GM18498 (cell line): ENCODE measurements at regions not wholly inside any gene's neighbourhood (a gene's known extent, or its start where the extent isn't known, plus 50 kb on each side); places are given as distances from the start of the nearest gene placed in this dataset.
"Not testable (repeated sequence)": the region's sequence is repeated elsewhere in the genome, so short reads cannot be mapped to it uniquely, and the experiment has no call there.

ENCODE experiments used
- ATAC-seq: cut with Tn5 transposase; IDR thresholded peaks from one replicate; pipeline ENCODE4 v1.9.1; 2021; ENCODE audit warnings: mild to moderate bottlenecking, moderate library complexity; ENCODE audit not compliant: unreplicated experiment

DNA sequence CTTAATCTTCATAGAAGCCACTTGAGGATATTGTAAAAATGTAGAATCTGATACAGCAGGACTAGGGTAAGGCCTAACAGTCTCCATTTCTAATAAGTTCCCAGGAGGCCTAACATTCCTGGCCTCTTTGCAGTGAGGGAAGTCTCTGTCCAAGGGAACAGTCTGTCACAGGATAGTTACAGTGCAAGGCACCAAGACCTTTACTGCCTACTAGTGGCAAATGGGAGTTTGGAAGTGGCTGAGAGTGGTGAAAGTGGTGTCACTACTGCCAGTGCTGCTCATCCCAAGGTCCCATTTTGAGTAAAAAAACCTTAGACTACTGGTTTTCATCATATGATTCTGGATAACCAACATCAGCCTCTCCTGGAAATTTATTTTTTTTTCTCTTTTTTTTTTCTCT, 619.5 kb upstream of the SEMA3D start:
- ATAC-seq, result no peak

DNA sequence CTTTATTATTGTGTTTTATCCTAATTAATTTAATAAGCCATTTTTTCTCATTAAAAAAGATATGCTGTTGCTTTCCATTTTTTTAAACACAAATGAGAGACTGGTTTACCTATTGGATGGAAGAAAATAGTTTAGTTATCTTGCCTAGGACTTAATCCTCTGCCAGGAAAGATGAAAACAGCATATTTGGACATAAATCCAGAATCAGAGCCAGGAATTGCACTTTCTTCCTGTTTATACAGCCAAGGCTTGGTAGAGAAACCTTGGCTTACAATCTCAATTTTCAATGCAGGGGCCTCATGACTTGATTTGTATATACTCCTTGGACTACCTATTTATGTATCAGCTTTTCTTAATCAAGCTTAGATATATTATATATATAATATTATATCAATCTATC, 618.8 kb upstream of the SEMA3D start:
- ATAC-seq, result no peak

DNA sequence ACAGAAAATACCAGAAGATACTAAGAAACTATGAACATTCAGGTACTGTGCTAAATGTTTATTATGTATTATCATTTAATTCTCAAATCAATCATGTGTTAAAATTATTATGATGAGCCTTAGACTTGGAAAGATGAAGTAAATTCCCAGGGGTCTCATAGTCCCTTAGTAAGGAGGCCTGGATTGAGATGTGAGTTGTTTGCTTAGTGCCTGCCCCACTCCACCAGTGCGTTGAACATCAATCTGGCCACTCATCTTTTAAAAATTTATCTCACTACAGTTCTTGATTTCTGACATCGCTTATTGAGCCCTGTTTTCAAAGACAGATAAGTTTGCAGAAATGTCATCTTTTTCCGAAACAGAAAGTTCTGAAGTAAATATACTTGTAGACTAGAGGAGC, 618.4 kb upstream of the SEMA3D start:
- ATAC-seq, result no peak

DNA sequence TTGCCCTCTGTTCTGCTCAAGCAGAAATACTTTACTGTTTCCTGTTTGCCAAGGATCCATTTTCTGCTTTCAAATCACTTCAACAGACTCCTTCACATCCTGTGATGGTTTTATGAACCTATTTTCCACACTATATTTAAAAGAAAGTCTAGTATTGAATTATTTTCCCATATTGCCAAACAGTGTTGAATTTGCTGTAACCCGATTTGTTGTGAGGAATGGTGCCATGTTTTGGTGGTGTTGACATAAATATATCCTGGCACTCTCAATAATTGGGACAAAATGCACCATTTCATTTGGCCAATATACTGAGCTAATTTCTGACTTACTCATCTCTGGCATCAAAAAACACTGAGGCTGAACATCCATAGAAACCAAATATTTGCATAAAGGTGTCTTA, 615.4 kb upstream of the SEMA3D start:
- no peak for ATAC-seq

DNA sequence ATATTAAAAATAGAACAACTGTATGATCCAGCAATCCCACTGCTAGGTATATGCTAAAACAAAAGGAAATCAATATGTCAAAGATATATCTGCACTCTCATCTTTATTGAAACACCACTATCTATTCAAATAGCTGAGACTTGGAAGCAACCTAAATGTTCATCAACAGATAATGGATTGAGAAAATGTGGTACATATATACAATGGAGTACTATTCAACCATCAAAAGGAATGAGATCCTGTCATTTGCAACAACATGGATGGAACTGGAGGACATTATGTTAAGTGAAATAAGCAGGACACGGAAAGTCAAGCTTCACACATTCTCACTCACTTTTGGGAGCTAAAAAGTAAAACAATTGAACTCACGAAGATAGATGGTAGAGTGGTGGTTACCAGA, 610.1 kb upstream of the SEMA3D start:
- no peak for ATAC-seq

DNA sequence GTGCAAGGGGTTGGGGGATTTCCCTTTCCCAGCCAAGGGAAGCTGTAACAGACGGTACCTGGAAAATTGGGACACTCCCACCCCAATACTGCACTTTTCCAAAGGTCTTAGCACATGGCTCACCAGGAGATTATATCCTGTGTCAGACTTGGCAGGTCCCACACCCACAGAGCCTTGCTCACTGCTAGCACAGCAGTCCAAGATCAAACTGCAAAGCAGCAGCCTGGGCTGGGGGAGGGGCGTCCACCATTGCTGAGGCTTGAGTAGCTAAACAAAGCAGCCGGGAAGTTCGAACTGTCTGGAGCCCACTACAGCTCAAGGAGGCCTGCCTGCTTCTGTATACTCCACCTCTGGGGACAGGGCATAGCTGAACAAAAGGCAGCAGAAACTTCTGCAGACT, 604.2 kb upstream of the SEMA3D start:
- ATAC-seq, result not testable (repeated sequence)

DNA sequence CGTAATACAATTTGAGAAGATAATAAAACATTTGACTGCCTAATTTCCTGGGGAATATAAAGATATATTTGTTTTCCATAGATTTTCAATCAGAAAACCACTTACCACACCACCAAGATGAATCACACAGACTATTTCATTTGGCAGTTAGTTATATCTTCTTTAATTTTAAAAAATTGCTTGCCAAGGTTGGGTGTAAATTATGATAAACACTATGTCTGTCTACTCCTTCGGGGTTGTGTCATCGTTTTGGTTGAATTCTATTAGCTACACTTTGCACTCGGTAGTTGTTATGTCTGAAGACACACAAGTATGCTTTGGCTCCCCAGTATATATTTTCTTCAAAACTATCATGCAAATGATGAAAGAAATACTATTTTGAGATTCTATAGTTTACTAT, 594.8 kb upstream of the SEMA3D start:
- ATAC-seq, result no peak

DNA sequence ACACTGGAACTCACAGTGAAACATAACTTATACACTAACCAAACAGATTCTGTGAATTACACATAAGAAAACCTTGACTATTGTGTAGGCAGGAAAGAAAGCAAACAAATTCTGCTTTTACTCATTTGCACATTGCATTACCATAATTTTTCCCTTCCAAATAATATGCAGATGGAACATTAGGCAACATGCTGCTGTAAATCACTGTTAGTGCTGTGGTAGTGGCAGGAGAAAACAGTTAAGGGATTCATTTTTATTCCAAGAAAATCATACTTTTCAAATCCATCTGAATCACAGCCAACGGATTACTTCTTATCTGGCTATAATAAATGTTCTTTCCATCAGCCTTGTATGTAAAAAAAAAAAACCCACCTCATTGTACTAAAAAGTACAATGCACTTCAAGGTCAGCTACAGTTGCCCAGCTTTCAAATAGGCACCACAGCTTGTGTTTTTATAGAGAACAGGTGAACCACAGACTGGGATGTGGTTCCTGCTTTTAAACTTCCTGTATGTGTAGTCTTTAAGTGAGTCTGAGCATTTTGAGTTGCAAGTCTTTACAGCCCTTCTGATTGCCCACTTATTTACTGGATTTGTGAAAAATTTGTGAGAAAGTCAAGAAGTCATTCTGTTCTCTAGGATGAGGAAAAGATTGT, 590.0 kb upstream of the SEMA3D start:
- no peak for ATAC-seq

DNA sequence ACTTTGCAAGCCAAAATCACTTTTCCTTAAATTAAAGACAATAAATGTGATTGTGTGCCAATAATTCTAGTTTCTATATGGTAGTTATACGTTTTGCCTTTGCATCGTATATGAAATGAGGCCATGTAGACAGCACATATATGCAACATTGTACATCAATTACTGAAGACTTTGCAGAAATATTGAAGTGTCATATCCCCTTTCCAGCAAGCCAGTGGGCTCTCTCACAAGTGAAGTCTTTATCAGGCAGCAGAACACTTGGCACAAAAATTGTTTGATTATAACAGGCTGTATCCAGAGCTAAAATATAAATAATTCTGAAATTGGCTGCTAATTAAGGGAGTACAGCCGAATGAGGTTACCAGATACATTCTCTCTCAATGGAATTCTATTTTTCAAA, 588.6 kb upstream of the SEMA3D start:
- ATAC-seq, result no peak

DNA sequence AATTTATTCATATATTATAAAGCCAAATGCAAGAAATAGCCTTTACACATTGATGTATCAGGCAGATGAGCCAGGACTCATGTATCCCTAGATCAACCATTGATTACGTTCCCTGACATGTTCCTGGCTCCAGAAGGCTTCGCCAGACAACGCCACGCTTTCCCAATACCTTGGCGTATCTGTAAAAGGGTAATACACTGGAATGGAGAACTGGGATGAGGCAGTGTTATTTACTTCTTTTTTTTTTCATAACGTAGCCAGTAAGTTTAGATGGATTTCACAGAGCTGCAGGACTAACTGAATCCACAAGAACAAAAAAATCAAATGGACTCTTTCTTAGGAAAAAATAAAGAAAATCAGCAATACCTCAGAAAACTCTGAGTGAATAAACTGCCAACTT, 588.1 kb upstream of the SEMA3D start:
- no peak for ATAC-seq

DNA sequence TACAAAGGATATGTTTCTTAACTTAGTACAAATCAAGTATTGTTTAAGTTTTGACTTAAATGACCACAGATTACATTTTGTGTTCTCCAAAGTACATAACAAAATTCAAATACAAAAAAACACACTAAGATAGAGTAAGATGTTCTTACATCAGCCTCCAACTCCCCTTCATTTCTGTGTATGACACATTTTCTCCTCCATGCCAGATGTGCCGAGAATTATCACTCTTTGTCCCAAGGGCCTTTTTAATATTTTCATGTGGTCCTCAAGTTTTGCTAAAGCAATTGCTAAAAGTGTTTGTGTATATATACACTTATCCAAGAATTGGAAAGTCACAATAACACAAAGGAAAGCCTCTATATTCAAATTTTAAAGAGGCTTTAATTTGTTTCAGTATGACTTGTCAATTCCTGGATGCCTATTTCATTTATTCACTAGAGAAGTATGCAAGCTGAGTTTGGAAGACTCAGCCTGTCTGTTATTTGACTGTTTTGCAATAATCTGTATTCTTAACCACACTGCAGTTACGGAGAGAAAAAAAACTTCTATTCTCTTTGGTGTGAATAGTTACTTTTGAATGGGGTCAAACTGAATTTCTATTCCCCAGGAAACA, 586.4 kb upstream of the SEMA3D start:
- no peak for ATAC-seq

DNA sequence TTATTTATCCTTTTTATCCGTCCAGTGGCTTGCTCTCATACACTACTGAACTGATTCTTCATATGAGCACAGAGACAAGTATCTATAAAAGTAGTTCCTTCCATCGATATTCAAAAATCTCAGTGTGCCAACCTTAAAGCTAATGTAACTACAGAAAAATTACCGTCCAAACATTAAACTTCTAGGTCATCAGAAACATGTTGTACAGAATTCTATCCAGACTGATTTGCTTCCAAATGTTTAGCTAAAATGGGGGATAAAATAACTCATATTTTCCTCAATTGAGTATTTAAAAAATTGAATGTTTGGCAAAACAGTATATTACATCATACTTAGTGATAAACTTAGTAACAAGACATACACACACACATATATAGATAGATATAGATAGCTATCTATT, 584.7 kb upstream of the SEMA3D start:
- ATAC-seq, result no peak

DNA sequence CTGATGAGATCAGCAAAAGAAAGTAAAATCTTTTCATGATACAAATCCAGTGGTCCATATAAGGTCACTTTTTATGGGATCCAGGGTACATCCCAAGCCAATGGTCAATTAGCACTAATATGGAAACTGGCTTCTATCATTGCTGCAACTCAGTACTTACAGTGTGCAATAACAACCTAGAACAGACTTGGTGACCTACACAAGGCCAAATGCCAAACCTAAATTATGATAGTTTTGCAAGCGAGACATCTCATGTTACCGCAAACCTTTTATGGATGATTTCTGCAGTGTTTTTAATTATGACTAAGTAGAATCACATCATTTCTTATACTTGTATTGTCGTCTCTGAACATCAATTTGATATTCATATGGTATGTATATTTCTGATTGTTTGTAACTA, 583.5 kb upstream of the SEMA3D start:
- ATAC-seq, result no peak

DNA sequence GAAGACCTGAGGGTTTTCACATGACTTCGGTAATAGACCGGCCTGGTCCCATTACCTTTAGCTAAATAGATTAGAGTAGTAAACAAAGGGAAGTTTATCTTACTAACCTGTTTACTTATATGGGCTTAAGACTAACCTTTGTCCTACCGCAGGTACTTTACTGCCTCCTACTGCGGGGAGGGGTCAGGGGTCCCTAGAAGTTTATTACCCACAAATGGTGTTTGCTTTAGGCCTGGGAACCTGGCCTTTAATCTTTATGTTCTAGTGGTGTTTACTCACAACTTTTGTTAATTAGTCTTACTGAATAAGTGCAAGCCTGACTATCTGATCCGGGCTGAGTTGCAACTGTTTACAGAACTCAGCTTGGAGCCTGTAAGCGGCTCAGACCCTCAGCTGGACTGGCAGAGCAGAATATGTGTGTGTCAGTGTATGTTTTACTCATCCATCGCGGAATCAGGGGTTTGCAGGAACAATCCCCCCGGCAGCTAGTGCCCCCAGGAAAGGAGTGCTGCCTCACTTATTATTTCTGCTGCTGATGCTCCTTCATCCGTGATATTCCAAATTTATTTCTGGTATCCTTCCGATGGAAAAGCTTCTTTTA, 578.9 kb upstream of the SEMA3D start:
- ATAC-seq, result no peak

DNA sequence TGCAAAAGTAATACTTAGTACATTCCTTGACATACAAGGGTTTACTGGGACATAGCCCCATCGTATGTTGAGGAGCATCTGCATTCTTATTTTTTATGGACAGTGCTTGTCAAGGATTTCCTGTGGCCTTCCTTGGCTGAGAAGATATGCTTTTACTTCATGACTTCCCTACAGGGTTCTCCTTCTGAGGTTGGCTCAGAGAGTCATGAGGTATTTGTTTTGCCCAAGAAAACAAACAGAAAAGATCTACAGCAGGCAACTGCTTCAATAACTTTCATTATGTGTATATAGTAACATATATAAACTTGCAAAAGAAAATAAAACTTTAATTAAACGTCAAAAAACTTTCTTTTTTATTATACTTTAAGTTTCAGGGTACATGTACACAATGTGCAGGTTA, 577.2 kb upstream of the SEMA3D start:
- ATAC-seq, result no peak

DNA sequence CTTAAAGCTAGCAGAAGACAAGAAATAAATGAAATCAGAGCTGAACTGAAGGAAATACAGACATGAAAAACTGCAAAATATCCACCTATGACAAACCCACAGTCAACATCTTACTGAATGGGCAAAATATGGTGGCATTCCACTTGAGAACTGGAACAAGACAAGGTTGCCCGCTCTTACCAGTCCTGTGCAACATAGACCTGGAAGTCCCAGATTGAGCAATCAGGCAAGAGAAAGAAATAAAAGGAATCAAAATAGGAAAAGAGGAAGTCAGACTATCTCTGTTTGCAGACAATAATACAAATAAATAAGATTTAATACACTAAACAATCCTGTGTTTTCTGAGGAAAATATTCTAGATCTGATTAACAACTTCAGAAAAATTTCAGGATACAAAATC, 570.5 kb upstream of the SEMA3D start:
- ATAC-seq, result no peak

DNA sequence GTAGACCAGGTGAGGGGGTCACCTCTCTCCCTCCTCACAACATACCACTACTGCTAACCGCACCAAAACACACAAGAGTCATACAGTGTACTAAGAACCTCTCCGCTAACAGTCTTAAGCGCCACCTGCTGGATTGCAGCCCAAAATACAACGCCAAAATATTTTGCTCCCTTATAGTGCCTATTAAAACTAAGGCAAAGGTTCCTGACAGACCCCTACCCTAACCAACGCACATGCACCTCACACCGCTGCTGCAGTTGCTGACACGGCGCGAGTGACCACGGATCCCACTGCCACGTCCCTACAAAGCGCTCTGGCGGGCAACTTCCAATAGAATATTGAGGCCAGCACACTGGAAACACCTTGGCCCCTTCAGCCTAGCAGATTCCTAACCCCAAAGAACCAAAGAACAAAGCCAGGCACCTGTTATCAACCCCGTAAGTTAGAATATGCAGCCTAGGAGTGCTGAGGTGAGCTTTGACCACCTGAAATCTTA, 563.6 kb upstream of the SEMA3D start:
- peak; percentile 97 for ATAC-seq

DNA sequence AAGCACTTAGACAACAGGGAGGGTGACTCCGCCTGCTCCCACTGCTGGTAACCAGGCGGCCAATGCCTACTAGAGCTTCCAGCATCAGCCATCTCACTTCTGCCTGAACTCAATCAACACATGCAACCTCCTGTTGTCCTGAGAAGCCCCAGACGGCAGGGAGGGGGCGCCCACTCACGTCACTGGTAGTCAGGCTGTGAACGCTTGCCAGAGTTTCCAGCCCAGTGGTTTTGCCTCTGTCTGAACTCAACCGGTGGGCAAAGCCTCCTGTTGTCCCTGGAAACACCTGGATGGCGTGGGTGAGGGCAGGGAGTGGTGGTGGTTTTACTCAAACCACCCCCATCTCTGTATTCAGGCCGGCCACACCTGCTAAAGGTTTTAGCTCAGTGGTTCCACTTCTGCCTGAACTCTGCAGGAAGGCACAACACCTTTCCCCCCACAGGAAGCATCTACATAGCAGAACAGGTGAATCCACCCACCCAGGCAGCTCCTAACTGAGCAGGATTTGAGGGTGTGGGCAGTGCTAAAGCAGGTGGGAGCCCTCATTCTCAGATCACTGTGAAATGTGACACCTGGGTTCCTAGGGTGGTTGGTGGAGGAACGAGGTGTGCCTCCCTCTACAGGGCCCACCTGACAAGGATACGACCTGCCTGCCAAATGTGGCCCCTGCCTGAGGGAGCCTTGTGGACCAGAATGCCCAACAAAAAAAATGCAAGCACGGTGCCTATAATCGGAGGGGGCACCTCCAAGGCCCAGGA, 563.0 kb upstream of the SEMA3D start:
- ATAC-seq, result peak; percentile 44

DNA sequence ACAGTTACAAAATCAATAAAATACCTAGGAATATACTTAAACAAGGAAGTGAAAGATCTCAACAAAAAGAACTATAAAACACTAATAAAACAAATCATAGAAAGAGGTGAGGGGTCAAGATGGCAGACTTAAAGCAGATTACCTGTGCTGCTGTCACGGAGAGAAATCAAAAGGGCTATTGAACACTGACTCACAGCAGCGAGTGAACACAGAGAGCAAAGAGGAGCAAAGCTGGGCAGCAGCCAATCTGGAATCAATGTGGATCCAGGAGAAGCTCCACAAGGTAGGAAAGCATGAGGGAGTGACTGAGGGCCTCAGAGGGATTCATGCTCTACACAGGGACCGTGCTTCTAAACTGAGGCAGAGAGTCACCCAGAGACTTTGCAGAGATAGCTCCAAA, 562.0 kb upstream of the SEMA3D start:
- no peak for ATAC-seq

DNA sequence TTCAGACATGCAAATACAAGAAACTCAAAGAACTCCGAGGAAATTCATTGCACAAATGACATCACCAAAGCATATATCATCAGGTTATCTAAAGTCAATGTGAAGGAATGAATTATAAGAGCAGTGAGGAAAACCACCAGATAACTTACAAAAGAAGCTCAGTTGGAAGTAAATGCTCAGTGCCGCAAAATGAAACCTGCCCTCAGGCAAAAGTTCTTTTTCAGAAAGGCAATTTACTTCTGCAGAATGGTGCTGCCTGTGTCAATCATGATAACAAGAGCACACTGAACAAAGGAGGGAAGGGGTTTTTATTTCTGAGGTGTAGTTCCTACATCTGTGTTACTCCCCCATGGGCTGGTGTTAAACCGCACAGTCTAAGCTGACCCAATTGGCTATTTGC, 550.6 kb upstream of the SEMA3D start:
- ATAC-seq, result no peak

DNA sequence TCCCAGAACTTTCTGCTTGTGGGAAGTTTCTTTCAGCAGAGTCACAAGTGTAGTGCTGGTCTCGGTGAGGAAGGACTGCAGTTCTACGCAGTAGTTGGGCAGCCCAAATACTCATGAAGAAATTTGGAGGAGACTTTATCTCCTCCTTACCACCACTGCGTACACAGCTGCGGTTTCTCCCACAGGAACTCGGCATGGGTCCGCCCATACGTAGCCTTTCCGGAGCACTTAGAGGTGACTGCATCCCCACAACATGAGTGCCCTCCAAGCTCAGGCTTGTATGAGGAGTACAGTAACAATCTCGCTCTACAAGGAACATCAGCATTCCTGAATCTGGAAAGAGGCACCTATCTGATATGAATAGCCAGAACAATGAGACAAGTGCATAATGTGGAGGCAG, 549.2 kb upstream of the SEMA3D start:
- no peak for ATAC-seq

DNA sequence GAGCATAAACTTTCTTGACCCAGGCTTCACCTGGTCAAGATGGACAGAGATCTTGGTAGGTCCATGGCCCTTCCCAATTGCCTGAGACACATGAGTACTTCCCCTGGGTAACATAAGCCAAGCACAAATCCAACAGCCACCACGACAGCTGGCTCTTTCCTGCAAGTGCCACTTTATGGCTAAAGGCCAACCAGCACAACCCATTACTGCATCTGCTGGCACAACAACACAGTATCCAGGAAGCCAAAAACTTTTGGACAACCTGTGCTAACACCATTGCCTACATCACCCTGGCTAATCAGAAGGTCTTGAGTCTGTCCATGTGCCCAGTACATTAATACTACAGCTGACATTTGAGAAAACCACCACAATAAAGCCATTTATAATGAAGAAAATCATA, 548.0 kb upstream of the SEMA3D start:
- ATAC-seq, result no peak
